NCI-H82 (cell line): ENCODE measurements at regions not wholly inside any gene's neighbourhood (a gene's known extent, or its start where the extent isn't known, plus 50 kb on each side); places are given as distances from the start of the nearest gene placed in this dataset.
A peak's percentile ranks its signal among the peaks of the same experiment; 100 is the strongest.
"Not testable (repeated sequence)": the region's sequence is repeated elsewhere in the genome, so short reads cannot be mapped to it uniquely, and the experiment has no call there.

ENCODE experiments used
- DNase-seq: peaks from one replicate; lab custom pipeline; 2025; lab: John Stamatoyannopoulos, UW

DNA sequence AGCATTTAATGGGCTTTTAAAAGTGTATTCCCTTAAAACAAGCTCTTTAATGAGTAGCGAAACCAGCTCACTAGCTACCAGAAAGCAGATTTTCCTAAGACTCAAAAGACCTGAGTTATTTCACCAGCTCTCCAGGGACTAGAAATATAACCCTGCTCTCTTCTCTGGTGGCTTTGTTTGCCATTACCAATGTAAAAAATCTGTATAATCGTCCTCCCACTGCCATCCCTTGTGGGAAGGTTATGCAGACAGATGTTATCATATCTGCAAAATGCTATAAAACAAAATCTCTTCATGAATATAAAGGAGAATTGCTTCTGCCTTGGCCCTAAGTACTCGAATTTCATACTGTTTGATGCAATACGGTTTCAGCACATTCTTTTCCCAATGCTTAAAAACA lies 335.2 kb downstream of the NUP35 start:
- peak; percentile 46 for DNase-seq

DNA sequence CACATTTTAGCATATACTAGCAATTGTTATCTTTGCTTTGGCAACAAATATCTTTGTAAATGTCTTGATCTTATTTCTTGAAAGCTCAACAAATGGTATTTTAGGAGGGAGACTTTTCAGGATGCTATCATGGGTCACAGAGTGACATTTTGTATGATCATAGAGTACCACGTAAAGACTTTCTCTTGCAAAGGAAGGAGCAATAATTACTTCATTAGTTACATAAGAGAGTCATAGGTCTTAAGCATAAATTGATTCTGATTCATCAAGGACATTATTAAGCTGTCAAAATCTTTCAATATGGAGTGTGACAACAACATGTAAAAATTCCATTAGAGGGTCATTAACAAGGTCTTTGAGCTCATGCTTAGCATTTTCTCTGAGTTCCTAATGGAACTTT lies 339.6 kb downstream of the NUP35 start:
- DNase-seq: no peak

DNA sequence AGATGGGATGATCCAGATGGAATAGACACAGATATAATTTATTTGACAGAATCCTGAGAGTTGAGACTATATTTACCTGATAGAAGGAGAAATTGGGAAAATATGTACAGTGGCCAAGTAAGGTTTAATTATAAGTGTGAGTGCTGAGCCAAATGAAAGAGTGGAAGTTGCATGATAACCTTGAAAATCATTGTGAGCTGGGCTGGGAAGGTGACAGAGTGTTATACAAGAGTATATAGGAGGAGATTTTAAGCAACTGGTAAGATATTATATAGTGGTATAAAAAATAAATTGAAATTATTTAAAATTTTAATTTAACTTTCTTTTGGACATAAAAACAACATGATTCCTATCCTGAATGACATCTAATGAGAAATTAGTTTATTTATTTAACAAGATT lies 340.8 kb downstream of the NUP35 start:
- no peak for DNase-seq

DNA sequence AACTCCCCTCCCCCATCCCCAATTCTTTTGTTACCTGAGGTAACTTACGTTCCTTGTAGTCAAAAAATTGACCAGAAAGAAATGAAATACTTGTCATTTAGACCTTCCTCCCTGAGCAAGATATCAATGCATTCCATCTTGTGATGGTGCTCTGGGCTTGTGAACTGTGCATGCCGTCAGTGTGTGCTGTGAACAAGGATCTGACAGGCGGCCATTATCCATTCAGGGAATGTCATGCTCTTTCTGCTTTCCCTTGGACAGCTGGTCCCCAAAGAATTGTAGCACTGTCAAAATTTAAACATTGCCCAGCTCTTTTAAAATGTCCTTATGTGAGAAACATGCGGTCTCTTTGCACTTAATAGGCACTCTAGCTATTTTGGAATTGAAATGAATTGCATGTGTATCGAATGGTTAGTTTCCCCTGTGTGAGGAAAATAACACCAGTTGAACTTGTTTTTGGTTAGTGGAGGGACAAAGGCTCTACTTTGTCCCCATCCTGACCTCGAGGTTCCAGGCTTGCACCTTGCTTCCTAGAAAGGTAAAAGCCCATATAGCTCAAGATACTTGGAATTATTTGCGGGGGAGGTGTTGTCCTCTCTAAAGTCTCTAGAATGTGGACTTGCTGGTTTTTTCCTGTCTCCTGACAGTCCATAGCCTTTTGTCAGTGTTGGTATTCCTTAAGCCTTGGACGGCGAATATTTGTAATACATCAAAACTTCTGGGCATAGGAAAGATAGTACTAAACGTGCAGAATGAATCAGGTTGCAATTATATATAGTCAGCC lies 350.9 kb downstream of the NUP35 start:
- no peak for DNase-seq

DNA sequence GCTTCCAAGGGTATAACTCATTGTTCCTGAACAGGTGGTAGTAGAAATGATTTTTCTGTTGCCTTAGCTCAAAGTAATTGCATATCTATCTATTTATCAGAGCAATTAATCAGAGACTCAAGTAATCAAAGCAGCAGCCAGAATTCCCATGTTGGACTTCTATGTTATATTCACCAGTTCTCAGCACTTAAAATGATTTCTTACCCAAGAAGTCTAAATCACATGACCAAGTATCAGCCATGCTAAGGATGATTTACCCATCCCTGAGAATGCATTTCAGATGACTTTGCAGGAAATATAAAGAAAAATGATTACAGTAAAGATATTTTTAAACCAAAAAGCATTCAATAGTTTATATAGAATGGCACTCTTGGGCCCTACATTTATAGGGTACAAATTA lies 352.2 kb downstream of the NUP35 start:
- no peak for DNase-seq

DNA sequence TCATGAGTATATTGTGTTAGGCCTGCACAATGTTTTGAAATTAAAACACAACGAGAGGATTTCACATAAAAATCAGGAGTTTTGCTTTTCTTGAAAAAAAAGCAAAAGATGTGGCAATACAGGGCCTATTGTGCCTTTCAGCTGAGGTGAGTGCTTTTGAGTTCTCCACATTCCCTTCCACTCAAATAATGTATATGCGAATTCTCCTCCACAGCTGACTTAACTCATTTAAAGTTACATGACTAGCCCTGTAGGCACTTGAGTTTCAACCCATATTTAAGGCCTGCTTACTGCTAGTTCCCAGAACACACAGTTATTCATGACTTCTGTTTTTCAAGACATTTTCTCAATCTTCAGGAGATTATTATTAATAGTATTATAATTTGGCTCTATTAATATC lies 353.1 kb downstream of the NUP35 start:
- no peak for DNase-seq

DNA sequence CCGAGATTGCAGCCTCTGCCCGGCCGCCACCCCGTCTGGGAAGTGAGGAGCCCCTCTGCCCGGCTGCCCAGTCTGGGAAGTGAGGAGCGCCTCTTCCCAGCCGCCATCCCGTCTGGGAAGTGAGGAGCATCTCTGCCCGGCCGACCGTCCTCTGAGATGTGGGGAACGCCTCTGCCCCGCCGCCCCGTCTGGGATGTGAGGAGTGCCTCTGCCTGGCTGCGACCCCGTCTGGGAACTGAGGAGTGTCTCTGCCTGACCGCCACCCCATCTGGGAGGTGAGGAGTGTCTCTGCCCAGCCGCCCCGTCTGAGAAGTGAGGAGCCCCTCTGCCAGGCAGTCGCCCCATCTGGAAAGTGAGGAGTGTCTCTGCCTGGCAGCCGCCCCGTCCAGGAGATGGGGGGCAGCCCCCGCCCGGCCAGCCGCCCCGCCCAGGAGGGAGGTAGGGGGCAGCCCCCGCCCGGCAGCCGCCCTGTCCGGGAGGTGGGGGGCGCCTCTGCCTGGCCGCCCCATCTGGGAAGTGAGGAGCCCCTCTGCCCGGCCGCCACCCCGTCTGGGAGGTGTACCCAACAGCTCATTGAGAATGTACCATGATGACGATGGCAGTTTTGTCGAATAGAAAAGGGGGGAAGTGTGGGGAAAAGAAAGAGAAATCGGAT lies 354.8 kb downstream of the NUP35 start:
- not testable (repeated sequence) for DNase-seq

DNA sequence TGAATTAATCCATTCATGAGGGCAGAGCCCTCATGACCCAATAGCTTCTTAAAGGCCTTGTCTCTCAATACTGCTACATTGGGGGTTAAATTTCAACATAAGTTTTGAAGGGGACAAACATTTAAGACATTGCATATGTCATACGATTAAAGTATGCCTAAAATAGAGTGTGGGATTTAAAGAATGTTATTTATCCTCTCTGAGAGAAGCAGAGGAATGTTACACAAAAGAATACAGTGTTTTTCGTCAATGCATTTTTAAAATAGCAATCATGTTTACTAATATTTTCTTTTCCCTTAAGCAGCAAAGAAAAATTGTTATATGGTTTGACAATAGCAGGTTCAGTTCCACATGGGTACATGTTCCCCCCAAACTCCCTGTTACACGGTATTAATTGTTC lies 363.1 kb downstream of the NUP35 start:
- DNase-seq: no peak

DNA sequence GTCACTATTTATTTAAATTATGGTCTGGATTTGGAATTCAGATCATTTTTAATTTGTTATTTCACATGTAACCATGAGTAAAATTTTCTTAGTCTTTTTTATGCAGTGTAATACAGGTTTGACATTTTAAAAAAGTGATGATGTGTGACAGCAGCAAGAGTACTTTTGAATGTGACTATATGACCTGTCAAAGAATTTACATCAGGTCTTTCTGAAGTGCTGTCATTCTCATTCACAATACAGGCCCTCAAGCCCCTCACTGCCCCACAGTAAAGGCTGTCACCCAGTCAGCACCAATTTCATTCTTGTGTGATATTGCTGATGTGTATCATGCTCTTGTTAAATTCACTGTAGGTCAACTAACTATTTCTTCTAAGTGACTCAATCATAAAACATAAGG lies 364.2 kb downstream of the NUP35 start:
- no peak for DNase-seq

DNA sequence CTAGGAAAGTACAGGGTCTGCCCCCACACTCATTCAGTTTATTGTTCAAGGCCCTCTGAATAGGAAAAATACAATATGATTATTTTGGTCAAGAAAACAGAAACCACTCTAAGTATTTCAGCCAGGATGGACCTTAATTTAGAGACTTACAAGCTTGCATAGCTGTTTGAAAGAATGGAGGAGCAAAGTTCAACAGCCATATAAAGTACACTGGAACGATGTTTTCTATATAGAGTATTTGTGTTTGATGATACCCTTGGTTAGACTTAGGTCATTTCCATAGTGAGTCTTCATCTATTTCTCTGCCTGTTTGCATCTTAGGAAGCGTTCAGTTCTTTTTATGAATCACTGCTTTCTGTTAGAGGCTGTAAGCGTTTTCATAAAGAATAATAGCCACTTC lies 366.2 kb downstream of the NUP35 start:
- DNase-seq: no peak

DNA sequence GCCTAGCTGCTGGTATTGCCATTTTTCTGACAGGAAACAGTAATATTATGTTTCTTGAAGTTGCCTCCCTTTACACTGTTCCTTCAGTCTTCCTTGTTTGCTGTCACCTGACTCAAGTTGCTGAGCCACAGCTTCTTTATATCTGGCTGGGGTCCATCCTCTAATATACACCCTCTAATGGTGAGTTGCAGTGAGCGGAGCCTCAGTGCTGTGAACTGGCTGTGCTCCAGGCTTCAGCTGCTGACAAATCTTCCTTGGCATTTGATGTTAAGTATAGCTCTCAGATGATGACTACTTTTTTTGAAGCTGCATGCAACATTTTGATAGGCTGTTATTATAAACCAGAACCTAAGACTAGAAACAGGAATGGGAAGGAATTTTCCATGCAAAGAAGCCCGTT lies 366.7 kb downstream of the NUP35 start:
- DNase-seq: no peak

DNA sequence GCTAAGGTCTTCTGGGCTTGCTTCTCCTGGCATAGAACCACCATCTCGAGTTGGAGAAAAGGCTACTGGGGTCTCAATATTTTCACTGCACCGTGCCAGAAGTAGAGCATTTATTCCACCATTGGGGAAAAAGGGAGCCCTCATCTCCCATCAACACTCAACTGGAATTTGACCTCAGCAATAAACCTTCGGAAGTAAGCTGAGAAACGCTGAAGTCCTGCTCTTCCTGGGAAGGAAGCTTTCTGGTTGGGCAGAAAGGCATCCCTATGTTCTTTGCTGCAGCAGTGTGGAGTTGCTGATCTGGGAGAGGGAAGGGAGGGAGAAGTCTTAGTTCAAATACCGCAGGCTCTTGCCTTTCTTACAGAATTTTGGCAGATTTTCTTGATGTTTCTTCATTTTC lies 368.8 kb downstream of the NUP35 start:
- DNase-seq: no peak

DNA sequence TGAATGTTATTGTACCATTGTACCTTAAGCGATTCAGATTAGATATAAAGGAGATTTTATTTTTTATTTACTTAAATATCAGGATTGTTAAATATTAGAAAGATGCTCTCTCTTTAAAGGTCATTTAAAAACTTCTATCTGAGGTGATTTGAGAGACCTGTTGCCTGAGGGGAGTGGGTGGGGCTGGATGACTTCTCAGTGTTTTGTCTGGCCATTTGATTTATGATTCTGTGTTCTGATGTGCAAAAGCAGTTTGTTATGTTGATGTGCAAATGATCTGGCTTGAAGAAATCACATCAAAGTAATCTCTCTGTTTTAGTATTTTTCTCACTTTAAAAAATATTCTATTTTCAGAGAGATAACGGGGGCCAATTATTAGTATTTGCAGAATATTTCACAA lies 370.8 kb downstream of the NUP35 start:
- DNase-seq: no peak

DNA sequence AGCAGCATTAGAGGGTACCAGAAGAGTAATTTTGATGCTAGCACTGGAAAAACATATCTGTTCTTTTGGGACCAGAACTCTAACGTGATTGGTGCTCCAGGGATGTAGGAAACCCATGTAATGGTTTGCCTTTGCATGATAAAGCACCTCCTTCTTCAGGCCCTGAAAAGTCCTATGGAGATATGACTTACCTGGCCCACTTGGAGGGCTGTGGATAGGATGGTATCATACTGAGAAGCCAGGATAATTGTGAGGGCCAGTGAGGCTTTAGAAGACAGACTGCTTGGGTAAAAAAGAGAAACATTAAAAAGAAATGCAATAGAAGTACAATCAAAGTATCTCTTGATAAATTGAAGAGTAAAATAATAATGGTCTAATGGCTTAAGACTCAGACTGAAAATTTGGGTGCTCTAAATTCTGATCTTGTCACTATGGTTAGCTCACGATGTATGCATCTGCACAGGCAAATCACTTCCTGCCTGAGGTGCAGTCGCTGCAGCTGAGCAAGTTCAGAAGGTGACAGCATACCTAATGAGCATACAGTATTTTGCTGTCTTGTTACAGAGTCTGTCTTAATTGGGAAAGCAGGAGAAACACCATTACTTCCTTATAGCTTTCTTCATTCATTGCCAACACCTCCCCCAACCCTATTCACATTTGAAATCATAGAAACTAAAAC lies 371.5 kb downstream of the NUP35 start:
- DNase-seq: no peak

DNA sequence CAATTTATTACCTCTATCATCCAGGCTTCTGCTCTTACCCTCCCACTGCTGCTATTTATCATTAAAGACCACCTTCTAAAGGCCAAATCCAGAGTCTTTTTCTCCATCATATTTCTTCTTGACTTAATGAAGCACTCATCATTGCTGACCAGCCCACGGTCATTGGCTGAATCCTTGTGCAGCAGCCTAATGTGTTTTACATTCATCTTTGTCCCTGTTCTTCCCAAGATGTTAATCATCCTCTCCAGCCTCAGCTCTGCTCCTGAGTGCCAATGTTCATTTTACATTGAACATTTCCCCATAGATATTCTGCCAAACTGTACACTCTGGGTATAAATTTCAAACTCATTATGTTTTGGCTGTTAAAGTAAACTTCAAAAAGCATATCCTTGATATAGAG lies 373.6 kb downstream of the NUP35 start:
- no peak for DNase-seq

DNA sequence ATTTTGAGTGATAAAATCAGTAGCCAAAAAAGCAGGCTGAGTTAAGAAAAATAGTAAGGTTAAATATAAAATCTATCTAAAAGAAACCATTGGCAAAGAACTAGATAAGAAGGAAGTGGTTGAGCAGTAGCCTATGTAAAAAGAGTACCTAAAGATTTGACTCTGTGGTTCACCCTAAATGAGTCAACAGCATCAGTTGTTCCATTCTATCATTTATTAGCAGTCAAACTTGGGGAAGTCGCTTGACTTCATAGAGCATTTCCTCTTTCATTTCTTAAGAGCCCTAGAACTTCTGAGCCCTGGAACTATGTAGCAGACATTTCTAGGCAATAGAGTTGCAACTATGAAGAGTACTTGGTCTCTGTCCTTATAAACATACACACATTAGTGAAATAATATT lies 381.7 kb downstream of the NUP35 start:
- no peak for DNase-seq

DNA sequence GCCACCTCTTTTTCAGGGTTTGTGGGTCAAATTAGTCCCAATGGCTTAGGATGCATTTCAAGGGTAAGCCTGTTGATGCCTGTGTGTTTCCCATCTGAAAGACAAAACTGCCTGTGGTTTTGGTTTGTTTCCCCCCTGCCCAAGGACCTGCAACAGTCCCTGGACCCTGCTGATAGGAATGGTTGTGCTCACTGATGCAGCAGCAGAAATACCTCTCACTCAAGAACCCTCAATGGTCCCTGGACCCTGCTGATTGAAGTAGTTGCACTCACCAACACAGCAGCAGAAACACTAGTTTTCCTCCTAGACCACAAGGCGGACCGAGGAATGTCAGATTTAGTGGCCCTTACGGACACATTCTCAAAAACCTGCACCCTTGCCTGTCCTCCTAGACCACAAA lies 386.9 kb downstream of the NUP35 start:
- no peak for DNase-seq

DNA sequence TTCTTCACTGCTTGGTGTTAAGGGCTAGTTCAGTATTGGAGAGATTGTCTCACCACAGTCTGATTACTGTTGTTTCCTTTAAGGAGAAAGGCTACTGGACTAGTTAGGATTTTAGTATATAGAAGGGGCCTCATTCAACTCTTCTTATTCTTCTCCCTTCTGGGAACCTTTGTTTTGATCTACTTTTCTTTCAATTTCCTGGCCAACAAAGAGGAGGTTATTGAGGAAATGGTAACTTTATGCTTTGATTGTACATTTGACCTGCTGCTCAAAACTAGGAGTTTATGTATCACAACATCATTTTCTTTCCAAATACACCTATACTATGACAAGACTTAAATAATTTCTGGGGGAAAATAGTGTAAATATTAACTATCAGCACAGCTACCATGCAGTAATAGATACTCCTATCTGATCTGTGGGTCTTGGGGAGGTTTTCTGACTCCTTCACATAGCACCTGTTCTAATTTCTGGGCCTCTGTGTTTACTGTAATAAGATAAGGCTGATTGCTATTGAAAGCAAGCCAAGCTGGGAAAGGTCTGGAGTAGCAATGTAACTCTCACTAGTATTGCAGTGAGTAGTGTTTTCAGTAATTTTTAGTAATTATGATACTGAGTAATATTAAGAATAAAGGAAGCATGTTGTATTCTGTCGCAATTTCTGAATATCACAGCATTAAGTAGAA lies 395.3 kb downstream of the NUP35 start:
- no peak for DNase-seq

DNA sequence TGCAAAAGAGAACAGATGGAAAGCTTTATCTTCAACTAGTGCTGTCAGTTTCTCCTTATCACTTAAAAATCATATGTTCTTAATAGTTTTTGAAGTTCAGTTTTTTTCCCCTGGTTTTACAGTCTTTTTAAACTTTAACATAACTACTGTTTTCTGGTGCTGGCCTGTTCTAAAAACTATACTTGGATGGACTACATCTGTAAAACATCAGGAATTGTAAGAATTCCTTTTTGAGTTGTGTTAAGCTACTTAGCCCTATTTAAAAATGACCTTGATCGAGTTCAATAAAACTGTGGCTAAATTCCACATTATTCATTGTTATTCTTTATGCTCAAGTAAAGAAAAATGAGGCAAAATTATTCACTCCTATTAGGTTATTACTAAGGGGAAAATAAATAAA lies 397.7 kb downstream of the NUP35 start:
- DNase-seq: no peak

DNA sequence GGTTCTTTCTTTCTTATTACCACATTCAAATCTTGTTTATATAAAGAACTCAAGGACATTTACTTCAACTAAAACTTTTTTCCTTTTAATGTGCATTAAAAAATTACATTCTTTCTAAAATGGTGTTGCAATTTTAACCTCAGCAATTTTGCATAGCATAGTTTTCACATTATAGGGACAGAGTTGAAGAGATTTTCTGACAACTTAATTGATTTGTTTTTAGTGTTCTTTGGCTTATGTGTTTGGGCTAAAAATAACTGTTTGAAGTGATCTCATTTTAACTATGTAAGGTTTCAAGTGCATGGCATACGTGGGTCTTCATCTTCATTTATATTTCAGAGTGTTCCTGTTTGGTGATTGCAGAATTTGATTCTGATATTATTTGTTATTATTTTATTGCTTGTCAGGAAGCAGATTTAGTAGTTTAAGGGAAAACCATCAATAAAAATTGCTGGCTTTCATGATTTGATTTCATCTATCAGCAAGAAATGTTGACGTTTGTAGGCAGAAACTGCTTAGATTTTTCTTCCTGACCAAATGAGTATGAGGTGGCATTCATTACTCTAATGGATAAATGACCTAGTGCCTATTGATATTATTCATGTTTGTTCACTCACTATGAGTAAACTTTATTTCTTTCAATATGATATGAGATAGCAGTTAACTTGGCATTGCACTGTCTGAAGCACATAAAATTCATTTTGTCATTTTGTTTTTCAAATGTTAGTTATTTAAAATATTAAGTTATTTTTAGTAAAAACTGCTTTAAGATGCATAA lies 398.4 kb downstream of the NUP35 start:
- DNase-seq: no peak

DNA sequence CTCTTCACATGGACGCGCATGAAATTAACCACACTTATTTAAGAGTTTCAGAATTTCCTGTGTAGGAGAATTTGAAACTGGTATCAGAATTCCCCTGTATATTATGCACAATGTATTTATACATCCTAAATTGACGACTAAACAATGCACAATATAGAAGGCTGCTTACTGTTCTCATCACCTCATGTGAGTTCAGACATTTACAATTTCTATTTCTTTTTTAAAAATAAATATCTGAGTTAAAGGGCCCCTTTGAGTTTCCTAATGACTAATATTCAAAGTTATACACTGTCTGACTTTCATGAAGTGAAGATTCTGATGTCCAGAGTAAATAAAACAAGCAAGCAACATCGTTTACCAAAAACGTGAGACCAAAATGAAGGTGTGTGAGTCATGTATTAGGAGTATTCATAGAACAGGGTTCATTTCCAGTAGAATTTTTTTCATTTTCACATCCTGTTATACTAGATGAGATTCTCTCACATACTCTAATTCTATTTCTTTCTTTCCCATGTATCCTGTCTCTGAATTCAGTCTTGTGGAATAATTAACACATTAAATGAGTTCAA lies 406.2 kb downstream of the NUP35 start:
- no peak for DNase-seq

DNA sequence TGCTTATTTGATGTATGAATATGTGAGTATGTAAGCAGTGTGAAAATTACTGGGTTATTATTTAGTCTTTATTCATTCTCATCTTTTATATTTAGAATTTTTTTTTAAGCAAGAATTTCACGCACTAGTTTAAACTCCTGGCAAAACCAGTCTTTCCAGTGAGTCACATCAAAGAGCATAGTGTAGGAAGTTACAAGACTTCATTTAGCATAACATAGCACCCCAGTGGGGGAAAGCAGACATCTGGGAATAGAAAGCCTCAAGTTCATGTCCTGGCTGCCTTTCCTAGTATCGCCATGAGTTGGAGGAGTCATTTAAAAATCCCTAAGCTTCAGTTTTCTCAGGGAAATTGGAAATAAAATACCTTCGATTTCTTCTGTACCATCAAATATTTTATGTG lies 408.3 kb downstream of the NUP35 start:
- no peak for DNase-seq
